GM12878 (cell line): ENCODE measurements at regions not wholly inside any gene's neighbourhood (a gene's known extent, or its start where the extent isn't known, plus 50 kb on each side); places are given as distances from the start of the nearest gene placed in this dataset.

Experiments used
- CTCF ChIP-seq, 3 experiments: IDR thresholded peaks in 2 of 3; conservative IDR thresholded peaks in 1 of 3; 2 replicates each; pipeline ENCODE4 v1.5.1; 2011; ENCODE audit warnings: low read depth in 3 of 3, low read length in 3 of 3, mild to moderate bottlenecking in 3 of 3, control low read depth in 2 of 3, moderate library complexity in 2 of 3, inconsistent platforms in 1 of 3, mixed read lengths in 1 of 3; ENCODE audit not compliant: control insufficient read depth in 2 of 3, insufficient read depth in 1 of 3; ENCODE audit errors: extremely low read depth in 1 of 3
- E2F4 ChIP-seq: IDR thresholded peaks from 2 replicates; pipeline ENCODE4 v1.6.1; 2012; ENCODE audit warnings: low read depth, low read length, improper control_type of control experiment
- JUND ChIP-seq: IDR thresholded peaks from 2 replicates; pipeline ENCODE4 v1.6.1; 2012; ENCODE audit warnings: low read depth, mild to moderate bottlenecking, low read length, improper control_type of control experiment, moderate library complexity
- NBN ChIP-seq: fragments of 450-650 bp; IDR thresholded peaks from 2 replicates; pipeline ENCODE4 v1.6.1; 2016
- TARDBP ChIP-seq: IDR thresholded peaks from 2 replicates; pipeline ENCODE4 v1.6.1; 2016; ENCODE audit warnings: borderline replicate concordance
- ZNF274 ChIP-seq: IDR thresholded peaks from one replicate; pipeline ENCODE4 v1.8.0; 2011; ENCODE audit not compliant: insufficient read length, insufficient read depth
- ZNF687 ChIP-seq: fragments of 450-650 bp; IDR thresholded peaks from 2 replicates; pipeline ENCODE4 v1.6.1; 2017; ENCODE audit warnings: mild to moderate bottlenecking, moderate library complexity

GRCh38 chr4:155481150-155481549 lies 104.4 kb upstream of the MAP9 start:
- TF ChIP-seq ZNF274 = no peak
- no peak for TF ChIP-seq NBN
- no peak for TF ChIP-seq ZNF687
- no peak for TF ChIP-seq JUND
- TF ChIP-seq TARDBP = no peak
- no peak for TF ChIP-seq E2F4
- TF ChIP-seq CTCF (IDR thresholded peaks at IDR 0.05 in 2 of 3, conservative IDR thresholded peaks at IDR 0.05 in 1 of 3; ENCODE audit: control insufficient read depth in 2 of 3, extremely low read depth in 1 of 3, insufficient read depth in 1 of 3, low read depth in 3 of 3, low read length in 3 of 3) = no peak
